ENCODE measurements at regions not wholly inside any gene's neighbourhood (a gene's known extent, or its start where the extent isn't known, plus 50 kb on each side); places are given as distances from the start of the nearest gene placed in this dataset.

DNA sequence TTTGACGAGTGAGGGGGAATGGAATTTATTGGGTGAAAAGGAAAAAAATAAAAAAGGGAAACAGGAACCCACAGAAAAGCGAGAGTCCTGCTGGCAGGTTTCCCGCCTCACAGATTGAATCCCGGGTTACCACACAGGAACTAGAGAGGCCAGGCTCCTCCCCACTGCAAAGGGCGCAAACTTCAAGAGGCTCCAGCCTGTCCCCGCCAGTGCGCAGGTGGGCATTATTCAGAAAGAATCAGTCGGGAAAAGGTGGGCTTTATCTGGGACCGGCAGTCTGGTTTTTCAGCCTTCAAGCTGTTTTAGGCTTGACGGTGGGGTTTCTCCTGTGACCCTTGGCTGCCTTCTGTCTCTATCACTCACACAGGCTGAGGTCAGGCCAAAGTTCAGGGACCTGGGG lies 1496.8 kb downstream of the RPA4 start:
- no peak for DNase-seq

- no peak for DNase-seq
Measured at GRCh38 chrX:98398542-98398941, 1514.8 kb downstream of the RPA4 start.

DNA sequence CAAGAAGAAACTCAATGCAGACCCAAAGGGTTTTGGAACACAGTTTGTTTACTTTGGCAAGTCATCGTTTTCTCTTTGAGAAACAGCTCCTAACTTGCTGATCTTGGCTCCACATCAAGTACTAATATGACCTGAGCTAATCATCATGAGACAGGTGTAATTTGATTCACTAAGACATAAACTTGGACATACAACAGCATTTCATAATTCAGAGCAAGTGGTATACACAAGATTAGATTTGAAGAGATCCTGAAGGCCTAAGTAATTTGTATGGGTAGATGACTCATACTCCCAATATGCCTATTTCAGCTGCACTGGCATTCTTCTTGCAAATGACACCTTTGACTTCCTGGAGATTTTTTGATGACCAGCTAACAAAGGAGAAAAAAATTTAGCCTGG lies 1521.7 kb downstream of the RPA4 start:
- no peak for DNase-seq

DNA sequence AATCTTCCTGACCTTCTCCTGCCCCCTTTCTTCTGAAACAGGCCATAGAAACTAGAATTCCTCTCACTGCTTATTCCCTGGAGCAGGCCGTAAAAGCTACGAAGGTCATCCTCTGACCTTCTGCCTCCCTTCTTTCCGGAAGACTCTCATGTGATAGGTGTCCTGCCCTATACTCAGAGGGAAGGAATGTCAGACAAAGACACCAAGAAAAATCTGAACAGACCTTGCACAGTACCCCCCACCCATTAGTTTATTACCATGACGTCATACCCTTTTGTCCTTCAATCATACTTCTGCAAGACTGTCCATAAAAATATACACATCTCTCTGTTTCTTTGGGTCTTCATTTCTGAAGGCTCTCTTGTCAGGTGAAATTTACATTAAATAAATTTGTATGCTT lies 1523.9 kb downstream of the RPA4 start:
- no peak for DNase-seq

DNA sequence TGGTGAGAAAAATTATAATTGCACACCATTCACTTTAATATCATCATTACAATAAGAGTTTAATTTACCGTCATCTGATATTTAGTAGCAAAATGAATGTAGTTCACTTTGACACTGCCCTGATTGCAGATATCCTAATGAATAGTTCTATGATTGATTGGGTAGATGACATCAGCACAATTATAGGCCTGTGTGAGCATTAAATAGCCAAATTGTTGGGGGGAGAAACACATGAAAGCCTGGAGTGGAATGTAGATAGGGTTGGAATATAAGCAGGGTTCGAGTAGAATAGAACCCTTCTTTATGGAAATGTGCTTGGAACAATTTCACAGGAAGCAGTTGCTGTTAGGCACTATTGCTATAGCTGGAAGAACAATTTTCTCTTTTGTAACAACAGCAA lies 1526.2 kb downstream of the RPA4 start:
- no peak for DNase-seq

GRCh38 chrX:98412058-98412457 lies 1528.3 kb downstream of the RPA4 start:
- DNase-seq = no peak

- no peak for DNase-seq
Measured at GRCh38 chrX:98422536-98422935, 1538.8 kb downstream of the RPA4 start.

GRCh38 chrX:98432413-98432812 lies 1548.7 kb downstream of the RPA4 start:
- DNase-seq = no peak

GRCh38 chrX:98448524-98448923 lies 1564.8 kb downstream of the RPA4 start:
- no peak for DNase-seq

DNA sequence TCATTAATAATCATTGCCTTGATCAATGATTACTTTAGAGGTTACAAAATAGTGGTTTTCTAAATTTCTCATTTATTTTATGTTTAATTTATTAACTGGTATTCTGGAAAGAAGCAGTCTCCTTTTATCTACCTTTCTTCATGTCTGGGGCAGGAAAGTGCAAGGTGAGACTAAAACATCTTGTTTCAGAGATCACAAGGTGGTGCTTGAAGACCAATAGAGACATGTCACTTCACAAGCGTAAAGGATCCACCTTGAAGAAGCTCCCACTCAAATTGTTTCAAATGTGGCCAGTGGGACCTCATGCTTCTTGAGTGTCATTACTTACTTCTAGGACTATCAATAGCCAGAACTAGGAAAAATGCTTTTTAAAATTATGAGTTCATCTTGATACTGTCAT lies 1568.7 kb downstream of the RPA4 start:
- no peak for DNase-seq

GRCh38 chrX:98459669-98460068 lies 1576.0 kb downstream of the RPA4 start:
- no peak for DNase-seq

DNA sequence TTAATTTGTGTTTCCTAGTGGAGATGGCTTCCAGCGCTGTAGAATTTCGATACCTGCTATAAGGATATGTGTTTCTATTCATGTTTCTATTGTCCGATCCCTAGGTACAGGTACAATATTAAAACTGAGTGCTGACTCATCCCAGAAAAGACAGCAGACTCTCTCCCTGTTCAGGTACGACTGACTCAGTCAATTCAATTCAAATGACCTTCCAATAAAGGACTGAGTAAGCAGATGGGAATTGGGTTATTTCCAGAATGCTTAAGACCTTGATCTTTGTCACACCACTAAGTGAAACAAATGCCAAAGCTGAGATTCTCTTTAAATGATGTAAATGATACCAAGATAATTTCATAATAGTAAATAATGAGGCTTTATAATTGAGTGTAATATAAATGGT lies 1596.9 kb downstream of the RPA4 start:
- DNase-seq = no peak

DNA sequence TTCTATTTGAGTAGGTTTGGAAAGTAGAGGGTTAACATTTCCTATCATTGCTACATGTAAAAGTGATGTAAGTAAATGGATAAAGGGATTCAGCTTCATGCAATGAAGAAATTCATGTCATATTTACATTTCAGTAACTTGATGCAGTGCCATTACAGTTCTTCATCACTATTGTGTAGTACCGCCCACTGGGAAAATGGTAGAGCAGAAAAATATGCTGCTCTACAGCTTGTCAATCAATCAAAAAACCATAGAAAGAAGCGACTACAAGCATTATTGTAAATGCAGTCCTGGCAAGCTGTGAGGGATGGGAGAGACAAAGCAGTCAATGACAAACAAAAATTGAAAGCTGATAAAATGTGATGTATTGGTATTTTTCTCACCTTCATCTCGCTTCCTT lies 1597.9 kb downstream of the RPA4 start:
- no peak for DNase-seq

DNA sequence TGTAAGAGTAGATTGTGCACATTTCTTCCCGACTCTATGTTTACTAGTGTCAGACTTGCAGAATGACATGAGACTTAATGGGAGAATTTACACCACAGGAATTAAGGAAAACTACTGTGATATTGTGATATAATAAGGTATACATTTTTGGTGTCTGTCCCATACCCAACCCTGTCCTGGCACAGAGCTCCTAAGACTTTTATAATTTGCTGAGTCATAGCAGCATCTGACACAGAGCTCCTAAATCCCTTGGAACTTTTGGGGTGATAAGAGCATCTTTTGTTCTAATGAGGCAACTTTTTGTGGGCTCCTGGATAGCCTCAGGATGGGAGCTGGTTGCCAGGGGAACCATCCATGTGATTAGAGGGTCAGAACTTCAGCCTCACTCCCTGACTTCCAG lies 1607.0 kb downstream of the RPA4 start:
- DNase-seq = no peak

- no peak for DNase-seq
Measured at GRCh38 chrX:98501426-98501825, 1617.7 kb downstream of the RPA4 start.

DNA sequence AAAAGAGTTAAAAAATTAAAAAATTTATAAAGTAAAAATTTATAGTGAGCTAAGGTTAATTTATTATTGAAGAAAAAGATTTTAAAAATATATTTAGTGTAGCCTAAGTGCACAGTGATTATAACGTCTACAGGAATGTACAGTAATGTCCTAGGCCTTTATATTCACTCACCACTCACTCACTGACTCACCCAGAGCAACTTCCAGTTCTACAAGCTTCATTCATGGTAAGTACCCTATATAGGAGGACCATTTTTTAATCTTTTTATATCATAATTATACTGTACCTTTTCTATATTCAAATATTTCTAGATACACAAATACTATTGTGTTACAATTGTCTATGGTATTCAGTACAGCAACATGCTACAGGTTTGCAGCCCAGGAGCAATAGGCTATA lies 1623.2 kb downstream of the RPA4 start:
- DNase-seq = no peak

- no peak for DNase-seq
Measured at GRCh38 chrX:98514032-98514431, 1630.3 kb downstream of the RPA4 start.

DNA sequence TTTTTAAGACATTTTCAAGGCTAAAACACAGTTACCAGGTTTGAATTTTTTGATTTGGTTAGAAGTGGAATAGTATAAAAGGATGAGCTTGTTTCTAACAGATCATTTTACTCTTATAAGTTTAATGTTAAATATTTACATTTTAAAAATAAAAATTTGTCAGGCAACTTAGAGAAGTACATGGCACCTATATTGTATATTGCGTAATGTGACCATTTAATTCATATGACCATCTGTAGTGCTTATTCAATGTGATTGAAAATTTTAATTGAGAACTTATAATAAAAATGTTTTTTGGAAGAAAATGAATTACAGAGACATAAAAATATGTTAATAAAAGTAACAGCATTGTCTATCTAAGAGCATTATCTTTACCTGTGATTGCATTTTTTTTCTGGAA lies 1632.4 kb downstream of the RPA4 start:
- no peak for DNase-seq

DNA sequence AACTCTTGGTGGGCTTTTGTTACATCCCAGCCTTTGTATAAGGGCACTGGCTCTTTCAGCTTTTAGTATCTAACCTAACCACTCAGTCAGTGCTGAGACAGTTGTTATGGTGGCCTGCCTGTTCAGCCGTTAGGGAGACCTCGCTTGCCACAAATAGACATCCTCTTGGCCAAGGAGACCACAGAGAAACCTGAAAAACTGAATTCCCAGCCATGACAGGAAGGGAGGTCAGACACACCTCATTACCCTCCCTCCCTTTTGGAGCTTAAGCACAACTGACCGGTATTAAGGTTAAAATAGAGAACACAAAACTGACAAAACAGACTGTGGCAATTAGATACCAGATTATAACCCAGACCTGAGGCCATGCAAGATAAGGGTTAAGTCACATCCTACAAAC lies 1639.3 kb downstream of the RPA4 start:
- DNase-seq = no peak

DNA sequence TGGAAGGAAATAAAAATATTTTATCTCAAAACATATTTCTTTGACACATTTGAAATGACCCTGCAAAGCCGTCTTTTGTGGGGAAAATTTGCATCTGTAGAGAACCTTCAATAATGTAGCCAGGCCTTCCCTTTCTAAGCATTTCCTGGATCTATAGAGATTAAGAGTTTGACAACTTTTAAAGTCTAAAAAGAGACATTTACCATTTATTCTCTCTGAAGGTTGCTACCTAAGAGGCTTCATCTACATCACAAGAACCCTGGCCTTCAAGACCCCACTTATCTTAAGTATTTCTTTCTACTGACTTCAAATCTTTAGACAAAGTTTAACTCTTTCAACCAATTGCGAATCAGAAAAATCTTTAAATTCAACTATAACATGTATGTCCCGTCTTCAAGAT lies 1639.8 kb downstream of the RPA4 start:
- DNase-seq = no peak

GRCh38 chrX:98548519-98548918 lies 1664.8 kb downstream of the RPA4 start:
- no peak for DNase-seq

DNA sequence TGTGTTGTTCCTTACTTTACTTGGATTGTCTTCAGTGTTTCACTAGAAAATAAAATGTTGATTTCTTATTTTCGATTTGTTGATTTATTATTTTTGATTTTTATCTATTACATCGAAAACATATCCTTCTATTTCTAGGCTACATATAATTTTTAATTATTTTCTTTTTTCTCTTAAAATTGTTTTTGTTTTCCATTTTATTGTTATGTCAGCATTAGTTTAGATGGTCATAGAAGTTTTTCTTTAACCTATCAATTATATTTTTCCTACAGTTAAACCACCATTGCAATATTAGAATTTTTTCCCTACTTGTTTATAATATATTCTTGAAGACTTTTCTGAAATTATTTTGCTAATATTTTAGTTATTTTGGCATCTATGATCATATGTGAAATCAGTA lies 1685.1 kb downstream of the RPA4 start:
- DNase-seq = no peak

DNA sequence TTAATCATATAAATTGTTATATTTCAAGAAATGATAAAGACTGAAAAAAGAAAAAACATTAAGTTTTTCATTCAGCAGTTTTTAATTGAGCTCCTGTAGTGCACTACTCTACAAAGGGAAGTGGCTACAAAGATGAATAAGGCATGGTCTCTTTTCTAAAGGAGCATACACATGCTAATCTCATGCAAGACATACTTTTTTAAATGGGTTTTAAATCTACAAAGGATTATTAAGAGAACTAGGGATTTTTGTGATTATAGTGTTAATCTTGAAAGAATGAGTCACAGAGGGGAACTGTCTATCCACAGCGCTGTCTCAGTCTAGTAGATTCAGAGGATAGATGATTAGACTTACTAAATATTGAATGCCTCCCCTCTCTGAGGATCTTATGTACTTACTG lies 1722.2 kb downstream of the RPA4 start:
- no peak for DNase-seq

- no peak for DNase-seq
Measured at GRCh38 chrX:98607739-98608138, 1724.0 kb downstream of the RPA4 start.

- DNase-seq = no peak
Measured at GRCh38 chrX:98627645-98628044, 1743.9 kb downstream of the RPA4 start.

- DNase-seq = no peak
Measured at GRCh38 chrX:98637451-98637850, 1753.7 kb downstream of the RPA4 start.

Measured in hematopoietic multipotent progenitor cell treated with erythropoietin and hydrocortisone succinate and interleukin-3 and kit ligand, for 8 days (in vitro differentiated cells).